ENCODE measurements at regions not wholly inside any gene's neighbourhood (a gene's known extent, or its start where the extent isn't known, plus 50 kb on each side); places are given as distances from the start of the nearest gene placed in this dataset.

DNA sequence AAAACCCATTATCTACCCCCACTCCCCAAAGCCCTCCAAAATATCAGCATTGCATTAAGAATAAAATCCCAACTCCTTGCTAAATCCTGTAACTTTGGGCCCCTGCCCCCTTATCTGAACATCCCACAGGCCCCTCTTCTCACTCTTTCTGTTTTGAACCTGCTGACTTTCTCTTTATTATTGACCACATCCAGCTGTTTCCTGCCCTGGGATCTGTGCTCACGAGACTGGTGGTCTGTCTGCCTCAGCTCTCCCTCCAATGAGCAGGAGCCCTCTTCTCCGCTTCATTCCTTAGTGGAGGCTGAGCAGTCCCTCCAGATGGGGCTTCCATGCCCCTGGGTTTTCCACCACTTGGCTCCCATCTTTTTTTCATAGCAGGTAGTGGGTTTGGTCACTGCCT lies 116.9 kb downstream of the ACKR3 start:
- no peak for DNase-seq (ENCODE audit: low read depth, low spot score)
- no peak overlapping the region for H3K4me3 ChIP-seq (ENCODE audit: low read length)

DNA sequence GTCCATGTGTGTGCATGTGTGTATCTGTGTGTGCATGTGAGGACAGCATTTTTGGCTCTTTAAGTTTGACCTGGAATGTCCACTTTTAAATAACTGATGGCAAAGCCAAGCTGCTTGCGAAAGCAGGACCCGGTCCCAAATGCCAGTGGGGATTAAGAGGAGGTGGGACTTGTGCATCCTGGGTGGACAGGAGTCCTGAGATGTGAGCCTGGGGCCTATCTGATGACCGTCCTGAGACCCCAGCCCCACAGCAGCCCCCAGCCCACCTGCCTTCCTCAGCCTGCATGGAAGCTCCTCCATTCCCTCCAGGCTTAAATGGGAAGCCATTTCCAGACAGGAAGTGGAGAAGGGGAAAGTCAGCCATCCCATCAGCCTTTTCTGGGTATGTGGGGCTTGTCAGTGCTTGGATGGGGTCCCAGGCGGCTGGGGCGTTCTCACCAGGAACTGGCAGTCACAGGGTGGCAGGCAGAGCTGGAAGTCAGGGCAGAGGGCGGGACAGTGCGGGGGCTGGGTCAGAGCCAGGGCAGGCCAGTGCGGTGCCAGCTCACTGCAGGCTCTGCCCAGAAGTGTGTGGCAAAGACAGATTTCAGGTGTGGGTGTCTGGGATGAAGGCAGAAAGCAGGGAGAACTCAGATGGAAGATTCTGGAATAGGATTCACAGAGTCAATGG lies 117.8 kb downstream of the ACKR3 start:
- H3K4me3 ChIP-seq (ENCODE audit: low read length) = no peak overlapping the region
- DNase-seq (ENCODE audit: low read depth, low spot score) = no peak

DNA sequence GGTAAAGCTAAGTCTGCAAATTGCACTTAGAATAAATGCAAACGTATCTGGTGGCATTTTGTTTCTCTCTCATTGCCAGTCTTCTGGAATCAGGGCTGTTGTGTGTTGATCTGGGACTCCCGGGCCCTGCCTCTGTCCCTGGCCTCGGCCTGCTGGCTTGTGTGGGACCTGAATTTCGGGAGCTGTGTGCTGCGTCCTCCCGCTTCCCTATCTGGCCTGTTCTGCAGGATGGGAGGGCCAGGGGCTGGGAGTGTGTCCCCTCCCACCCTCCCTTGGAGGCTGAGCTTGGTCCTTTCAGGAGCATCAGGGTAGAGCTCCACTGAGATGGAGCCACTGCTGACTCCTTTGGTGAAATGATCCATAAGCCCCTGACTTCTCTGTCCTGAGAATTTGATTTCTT lies 118.5 kb downstream of the ACKR3 start:
- H3K4me3 ChIP-seq (ENCODE audit: low read length) = no peak overlapping the region
- no peak for DNase-seq (ENCODE audit: low read depth, low spot score)

DNA sequence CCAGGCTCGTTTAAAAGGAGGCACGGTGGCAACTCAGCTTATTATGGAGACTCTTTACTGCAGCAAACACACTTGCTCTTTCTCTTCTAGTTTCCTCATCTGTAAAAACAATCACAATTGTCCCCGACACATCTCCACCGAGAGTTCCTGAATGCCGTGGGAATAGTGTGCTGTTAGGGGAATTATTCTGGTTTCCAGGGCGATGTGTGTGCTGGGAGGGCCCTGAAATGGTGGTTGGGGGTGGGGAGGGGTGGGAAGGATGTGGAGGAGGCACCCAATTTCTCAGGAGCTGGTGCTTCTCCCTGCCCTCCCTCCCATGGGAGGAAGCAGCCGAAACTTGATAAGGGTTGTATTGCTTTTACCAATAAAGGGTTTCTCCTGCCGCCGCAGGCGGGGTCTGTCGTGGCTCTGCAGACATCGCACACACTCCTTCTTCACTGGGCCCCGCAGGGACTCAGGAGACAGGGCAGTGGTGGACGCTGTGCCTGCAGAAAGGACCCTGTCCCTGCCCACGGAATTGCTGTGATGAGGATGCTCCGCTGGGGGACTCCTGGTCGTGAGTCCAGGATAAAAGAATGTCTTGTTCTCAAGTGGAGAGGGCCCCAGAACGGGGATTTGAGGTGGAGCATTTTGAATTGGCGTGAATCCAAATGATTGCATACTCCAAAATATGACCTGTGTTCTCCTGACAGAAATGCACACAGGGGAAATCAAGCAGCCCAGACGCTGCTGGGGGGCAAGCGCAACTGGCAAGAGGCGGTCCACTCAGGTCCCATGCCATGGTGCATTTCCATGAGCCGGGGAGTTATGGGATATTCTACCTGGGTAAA lies 119.2 kb downstream of the ACKR3 start:
- H3K4me3 ChIP-seq (ENCODE audit: low read length) = no peak overlapping the region
- DNase-seq (ENCODE audit: low read depth, low spot score) = no peak

DNA sequence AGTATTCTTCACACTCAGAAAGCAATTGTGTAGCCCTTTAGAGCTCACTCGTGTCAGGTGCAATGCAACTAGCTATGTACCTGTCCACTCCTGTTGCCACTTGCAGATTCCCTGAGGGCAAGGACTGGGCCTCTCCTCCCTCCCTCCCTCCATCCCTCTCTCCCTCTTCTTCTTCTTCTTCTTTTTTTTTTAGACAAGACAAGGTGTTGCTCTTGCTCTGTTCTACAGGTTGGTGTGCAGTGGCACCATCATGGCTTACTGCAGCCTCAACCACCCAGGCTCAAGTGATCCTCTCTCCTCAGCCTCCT lies 119.7 kb downstream of the ACKR3 start:
- no peak overlapping the region for H3K4me3 ChIP-seq (ENCODE audit: low read length)
- no peak for DNase-seq (ENCODE audit: low read depth, low spot score)

DNA sequence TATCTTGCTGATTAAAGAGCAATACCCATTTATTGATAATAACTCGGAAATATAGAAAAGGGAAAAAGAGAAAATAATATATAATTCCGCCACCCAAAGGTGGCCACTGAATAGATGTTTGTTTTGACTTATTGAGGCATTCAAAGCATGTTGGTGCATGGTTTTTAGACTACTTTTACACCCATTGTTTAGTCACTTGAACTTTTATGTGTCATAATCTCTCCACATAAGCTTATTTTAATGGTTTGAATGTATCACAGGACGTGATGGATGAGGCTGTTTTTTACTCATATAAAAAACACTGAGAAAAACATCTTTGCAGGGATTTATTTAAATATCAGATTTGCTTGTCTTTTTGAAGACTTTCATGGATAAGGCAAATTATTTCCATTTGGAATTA lies 120.4 kb downstream of the ACKR3 start:
- no peak overlapping the region for H3K4me3 ChIP-seq (ENCODE audit: low read length)
- DNase-seq (ENCODE audit: low read depth, low spot score) = no peak

DNA sequence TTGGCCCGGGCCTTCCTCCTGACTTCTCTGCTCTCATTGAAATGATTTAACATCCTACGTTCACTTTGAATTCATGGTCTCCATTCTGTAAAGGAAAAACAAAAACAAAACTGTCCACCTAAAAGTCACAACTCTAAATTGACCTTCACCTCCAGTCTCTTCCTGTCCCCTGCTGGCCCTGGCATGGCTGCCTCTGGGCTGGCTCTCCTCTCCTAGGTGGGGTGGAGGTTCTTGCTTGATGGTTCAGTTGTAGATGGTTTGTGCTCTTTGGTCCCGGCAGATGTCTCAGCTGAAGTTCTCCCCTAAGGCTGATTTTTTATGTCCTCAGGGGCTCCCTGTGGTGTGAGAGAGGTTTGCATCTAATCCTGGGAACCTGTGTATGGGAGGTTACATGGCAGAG lies 121.1 kb downstream of the ACKR3 start:
- DNase-seq (ENCODE audit: low read depth, low spot score) = no peak
- H3K4me3 ChIP-seq (ENCODE audit: low read length) = no peak overlapping the region

DNA sequence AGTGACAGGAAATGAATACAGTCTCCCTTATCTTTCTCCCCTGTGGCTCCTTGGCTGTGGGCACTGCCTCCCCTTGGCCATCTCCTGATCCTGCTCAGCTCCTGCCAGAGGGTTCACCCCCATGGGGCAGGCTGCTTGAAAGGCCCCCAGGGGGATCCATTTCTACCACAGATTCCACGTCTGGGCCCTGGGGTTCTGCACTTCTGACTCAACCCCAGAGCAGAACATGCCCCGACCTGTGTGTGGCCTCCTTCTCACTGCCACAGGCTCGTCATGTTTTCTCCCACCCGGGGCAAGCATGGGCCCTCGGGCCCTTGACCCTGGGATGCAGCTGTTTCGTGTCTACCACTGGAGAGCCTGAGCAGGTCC lies 122.2 kb downstream of the ACKR3 start:
- H3K4me3 ChIP-seq (ENCODE audit: low read length) = no peak overlapping the region
- no peak for DNase-seq (ENCODE audit: low read depth, low spot score)

DNA sequence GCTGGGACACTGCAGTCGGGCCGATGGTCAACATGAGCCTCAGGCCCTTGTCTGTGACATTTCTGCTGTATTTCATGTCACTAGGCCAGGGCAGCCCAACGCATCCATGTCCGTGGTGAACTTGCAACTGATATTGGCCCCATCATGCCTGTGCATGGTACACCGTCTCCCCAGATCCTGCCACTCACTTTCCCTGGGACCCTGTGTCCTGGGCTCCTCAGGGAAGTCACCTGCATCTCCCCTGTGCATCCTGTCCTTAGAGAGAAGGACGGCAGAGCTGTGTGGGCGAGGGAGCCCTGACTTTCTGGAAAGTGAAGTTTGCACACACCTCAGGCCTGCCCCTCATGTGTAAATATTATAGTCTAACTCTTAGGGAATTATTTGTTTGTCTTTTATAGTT lies 123.3 kb downstream of the ACKR3 start:
- DNase-seq (ENCODE audit: low read depth, low spot score) = no peak
- H3K4me3 ChIP-seq (ENCODE audit: low read length) = no peak overlapping the region

DNA sequence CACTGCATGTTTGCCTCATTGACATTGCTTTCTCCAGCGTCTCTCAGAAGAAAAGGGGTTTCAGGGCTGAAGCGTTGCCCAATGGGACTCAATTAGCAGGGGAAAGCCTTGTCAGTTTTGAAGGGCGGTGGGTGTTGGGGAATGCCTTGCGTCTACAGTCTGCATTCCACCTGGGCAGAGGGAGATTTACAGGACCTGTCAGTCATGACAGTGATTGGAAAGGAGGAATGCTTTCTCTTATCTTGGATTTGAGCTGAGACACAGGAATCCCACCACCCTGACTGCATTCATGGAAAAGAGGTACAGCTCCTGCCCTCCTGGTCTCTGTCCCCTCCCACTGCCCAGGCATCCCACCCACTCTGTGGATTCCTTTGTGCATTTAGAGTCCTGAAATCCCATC lies 123.9 kb downstream of the ACKR3 start:
- DNase-seq (ENCODE audit: low read depth, low spot score) = no peak
- no peak overlapping the region for H3K4me3 ChIP-seq (ENCODE audit: low read length)

DNA sequence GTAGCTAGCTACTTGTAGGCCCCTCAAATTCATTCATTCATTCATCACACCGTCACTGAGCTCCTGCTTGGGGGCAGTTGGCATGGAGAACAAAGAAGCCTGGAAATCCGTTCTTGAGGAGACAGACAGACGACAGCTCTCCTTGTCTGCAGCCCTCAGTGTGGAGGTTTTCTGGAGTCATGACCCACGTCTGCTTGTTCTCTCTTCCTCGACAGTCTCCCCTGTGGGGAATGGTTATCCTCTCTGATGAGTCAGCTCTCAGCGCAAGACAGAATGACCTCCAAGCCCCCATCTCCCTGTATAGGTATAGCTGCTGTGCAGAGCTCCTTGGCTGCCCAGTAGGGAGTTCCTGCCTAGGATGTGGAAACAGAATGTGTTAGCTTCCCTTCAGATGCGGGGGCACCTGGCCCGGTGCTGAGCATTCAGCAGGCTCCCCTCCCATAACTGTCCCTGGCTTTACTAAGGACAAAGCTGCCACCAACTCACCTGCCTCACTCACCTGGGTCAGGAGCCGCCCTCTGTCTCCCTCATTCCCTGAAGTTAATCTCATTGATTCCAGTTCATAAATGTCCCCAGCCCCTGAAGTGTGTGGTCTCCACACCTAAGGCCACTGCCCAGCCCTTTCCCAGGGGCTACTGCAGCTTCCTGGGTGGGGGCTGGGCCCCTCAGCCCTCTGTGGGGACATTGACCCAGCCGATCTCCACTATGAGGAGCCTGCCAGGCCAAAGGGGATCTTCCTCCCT lies 124.7 kb downstream of the ACKR3 start:
- DNase-seq (ENCODE audit: low read depth, low spot score) = no peak
- H3K4me3 ChIP-seq (ENCODE audit: low read length) = no peak overlapping the region

DNA sequence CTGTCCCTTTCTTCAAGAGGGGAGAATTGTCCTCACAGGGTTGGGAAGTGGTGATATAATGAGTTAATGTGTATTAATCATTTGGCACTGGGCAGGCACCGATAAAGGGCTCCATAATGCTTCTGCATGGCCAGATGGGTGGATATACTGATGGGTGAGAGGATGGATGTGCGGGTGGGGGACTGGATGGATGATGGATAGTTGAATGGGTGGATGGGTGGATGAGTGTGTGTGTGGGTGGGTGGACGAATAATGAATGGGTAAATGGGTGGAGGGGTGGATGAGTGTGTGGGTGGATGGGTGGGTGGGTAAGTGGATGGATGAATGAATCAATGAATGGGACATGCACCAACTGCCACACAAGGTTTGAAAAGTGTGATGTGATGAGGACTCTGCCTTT lies 127.2 kb downstream of the ACKR3 start:
- no peak for DNase-seq (ENCODE audit: low read depth, low spot score)

DNA sequence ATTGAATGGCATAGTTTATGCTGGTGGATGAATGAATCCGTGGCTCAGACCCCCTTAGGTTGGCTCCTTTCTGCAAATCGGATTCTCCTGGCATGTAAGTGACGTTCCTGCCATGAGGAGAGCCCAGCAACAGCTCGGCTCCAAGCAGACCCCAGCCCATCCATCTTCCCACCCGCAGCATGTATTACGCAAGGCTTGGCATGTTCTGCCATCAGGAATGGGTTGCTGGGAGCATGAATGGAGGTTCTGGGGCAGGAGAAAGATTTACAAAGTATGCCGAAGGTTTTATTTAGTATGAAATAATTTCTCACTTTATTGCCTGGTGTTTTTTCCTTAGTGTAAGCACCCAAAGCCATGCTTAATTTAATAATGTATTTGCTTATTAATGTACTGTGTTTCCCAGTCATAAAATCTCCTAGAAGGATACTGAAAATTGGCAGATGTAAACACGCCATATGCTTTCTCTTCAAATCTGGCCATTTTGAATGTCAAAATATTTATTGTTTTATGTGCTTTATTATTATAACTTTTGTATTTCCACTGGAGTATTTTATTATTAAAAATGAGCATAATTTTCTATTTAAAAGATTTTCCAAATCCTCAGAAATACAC lies 128.5 kb downstream of the ACKR3 start:
- H3K4me3 ChIP-seq (ENCODE audit: low read length) = no peak overlapping the region
- no peak for DNase-seq (ENCODE audit: low read depth, low spot score)

More for the DNA sequence above, 127.2 kb downstream of the ACKR3 start:
- H3K4me3 ChIP-seq (ENCODE audit: low read length) = no peak overlapping the region

DNA sequence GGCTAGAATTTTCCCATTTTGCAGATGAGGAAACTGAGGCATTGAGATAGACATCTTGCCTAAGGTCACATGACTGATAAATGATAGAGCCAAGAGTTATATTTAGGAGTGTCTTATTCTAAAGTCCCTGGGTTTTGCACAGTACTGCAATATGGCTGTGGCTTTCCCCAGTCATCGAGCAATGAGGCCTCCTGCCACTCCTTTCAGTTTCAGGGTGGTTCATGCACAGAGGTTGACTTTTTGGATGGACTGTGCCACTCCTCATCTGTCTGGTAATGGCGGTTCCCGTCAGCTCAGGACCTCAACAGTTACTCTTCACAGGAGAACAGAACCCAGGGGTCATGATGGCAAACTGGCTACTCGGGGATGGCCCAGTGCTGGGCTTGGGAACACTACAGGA lies 131.1 kb downstream of the ACKR3 start:
- H3K4me3 ChIP-seq (ENCODE audit: low read length) = no peak overlapping the region
- DNase-seq (ENCODE audit: low read depth, low spot score) = no peak

DNA sequence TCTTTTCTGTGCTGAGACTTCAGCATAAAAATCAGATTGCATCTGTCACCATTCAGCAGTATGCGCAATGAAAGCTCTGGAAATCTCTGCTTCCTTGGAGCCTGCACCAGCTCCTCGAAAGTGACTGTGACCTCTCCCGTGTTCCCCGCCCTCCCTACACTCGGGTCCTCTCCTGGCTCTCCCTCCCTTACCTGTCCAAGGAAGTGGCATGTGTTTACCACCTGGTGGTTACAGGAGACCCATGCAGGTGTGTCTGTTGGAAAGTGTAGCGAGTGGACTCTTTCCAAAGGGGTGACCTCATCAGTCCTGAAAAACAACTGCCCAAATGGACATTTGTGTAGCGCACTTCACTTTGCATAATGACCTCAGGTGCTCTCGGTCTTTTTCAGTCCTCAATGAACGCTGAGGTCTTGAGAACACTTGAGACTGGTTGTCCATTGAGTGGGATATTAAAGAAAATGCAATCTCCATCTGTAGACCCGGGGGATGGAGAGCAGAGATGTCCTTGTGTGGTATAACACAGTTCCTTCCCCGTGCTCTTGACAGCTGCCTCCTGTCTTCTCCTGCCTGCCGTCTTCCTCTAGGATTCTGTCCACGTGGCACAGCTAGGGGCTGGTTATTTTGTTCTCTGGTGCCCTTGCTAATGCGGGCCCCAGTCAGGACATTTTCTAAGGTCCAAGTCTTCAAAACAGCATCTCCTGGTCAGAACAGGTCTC lies 133.2 kb downstream of the ACKR3 start:
- H3K4me3 ChIP-seq (ENCODE audit: low read length) = no peak overlapping the region
- no peak for DNase-seq (ENCODE audit: low read depth, low spot score)

DNA sequence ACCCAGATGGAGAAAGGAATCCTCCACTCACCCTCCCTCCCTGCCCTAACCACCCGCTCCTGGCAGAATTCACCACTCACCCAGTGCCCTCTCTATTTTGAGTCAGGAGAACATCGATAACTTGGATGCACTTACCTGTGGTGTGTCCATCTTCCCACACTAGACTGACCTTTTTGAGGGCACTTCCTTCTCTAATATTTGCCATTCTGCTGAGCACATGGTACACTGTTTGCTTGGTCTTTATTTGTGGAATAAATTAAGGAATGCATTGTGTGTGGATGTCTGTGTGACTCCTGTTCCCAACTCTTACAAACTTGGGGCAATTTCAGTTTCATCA lies 133.7 kb downstream of the ACKR3 start:
- no peak for DNase-seq (ENCODE audit: low read depth, low spot score)
- no peak overlapping the region for H3K4me3 ChIP-seq (ENCODE audit: low read length)

DNA sequence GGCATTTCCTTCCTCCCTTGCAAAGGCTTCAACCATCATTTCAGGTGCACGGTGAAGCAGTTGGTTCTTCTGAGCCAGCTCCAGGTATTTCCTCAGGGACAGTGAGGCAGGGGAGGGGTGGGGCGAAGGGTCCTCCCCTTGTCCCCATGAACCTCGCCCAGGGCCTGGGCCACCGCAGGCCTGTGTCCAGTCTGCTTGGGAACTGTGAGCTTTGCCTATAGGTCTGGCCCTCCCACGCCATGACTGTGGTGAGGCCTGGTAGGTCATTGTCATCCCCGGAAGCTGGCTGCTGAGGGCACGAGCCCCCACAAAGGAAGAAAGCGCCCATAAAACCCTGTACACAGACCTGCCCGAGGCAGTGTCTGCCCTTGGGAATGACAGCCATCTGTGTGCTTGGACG lies 134.3 kb downstream of the ACKR3 start:
- no peak for DNase-seq (ENCODE audit: low read depth, low spot score)
- no peak overlapping the region for H3K4me3 ChIP-seq (ENCODE audit: low read length)

DNA sequence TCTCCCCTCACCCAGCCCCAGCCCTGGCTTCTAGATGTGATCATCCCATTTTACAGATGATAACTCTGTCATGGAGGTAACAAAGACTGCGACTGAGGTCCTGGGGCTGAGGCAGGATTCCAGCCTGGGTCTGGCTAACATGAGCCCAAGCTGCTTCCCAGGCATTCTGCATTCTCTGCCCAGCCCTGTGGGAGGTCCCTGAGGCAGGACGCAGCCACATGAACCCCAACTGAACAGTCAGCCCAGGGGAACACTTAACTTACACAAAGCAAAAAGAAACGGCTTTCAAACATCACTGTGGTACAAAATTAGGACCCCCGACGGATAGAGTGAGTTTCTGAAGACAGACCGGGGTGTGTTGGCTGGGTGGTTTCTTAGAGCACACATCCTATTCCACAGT lies 135.3 kb downstream of the ACKR3 start:
- no peak for DNase-seq (ENCODE audit: low read depth, low spot score)

DNA sequence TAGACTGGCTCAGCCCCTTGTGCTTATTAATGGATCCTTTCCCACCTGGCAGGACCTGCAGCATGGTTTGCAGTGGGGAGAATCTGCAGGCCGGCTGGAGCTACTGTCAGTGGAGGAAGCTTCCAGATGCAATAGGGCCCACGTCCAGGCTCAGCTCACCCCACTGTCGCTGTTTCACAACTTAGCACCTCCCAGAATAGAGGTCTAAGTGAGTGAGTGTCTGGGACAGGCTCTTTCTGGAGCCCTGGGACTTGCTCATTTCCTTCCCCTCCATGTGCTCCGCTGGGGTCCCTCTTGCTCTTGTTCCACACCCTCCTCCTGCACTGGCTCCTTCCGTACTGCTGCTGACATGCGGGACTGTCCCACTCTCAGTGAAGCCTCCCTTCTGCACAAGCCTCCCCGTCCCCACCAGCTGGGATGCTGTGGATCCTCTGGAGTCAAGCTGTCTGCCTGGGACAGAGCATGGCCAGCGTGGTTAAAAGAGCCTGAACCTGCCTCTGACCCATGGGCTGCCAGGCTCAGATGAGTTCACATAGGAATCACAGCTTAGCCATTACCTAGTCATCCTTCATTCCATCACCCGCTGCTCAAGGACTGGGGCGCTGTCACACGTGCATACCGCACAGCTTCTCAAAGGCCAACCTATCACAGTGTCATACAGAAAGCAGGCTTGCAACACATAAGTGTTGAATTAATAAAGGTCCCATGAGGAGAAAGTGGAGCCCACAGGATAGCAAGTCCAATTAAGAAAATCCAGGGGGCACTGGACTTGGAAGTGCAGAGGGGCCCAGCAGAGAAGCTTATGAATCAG lies 135.9 kb downstream of the ACKR3 start:
- DNase-seq (ENCODE audit: low read depth, low spot score) = no peak
- no peak overlapping the region for H3K4me3 ChIP-seq (ENCODE audit: low read length)

More for the DNA sequence above, 135.3 kb downstream of the ACKR3 start:
- no peak overlapping the region for H3K4me3 ChIP-seq (ENCODE audit: low read length)

All from Jurkat, Clone E6-1 (cell line).